ENCODE measurements at regions not wholly inside any gene's neighbourhood (a gene's known extent, or its start where the extent isn't known, plus 50 kb on each side); places are given as distances from the start of the nearest gene placed in this dataset.

GRCh38 chr10:18860186-18860585 is 188.4 kb upstream of the MALRD1 start:
- TF ChIP-seq, protein P1, sequence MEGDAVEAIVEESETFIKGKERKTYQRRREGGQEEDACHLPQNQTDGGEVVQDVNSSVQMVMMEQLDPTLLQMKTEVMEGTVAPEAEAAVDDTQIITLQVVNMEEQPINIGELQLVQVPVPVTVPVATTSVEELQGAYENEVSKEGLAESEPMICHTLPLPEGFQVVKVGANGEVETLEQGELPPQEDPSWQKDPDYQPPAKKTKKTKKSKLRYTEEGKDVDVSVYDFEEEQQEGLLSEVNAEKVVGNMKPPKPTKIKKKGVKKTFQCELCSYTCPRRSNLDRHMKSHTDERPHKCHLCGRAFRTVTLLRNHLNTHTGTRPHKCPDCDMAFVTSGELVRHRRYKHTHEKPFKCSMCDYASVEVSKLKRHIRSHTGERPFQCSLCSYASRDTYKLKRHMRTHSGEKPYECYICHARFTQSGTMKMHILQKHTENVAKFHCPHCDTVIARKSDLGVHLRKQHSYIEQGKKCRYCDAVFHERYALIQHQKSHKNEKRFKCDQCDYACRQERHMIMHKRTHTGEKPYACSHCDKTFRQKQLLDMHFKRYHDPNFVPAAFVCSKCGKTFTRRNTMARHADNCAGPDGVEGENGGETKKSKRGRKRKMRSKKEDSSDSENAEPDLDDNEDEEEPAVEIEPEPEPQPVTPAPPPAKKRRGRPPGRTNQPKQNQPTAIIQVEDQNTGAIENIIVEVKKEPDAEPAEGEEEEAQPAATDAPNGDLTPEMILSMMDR (IDR thresholded peaks at IDR 0.05; ENCODE audit: borderline replicate concordance, extremely low read depth, low read length, poor library complexity, severe bottlenecking), result no peak
- no peak for TF ChIP-seq EZH2 (IDR thresholded peaks at IDR 0.05; ENCODE audit: borderline replicate concordance, low read depth, low read length, severe bottlenecking)
